PC-9 (cell line): ENCODE measurements at regions not wholly inside any gene's neighbourhood (a gene's known extent, or its start where the extent isn't known, plus 50 kb on each side); places are given as distances from the start of the nearest gene placed in this dataset.

Experiments used
- BruUV-seq: library from RNA; stranded (reverse); fragments of 400-500 nt; replicated peaks from 2 replicates; lab custom pipeline; 2021; lab: Mats Ljungman, UMichigan
- CTCF ChIA-PET: fragments of 300-600 bp; sonication (Branson Sonifier 250); formaldehyde crosslinking; loops from one replicate; lab custom pipeline; 2022; ENCODE audit warnings: antibody characterized with exemption; lab: Charles Lee
- POLR2A ChIA-PET: fragments of 300-600 bp; sonication (Branson Sonifier 250); formaldehyde crosslinking; loops from one replicate; lab custom pipeline; 2022; ENCODE audit warnings: antibody characterized with exemption; ENCODE audit not compliant: unreplicated experiment; lab: Charles Lee
- DNase-seq, 2 experiments: peaks; one replicate each; pipeline versions ENCODE4 v3.0.0 to v3.0.0-alpha.2; 2015 to 2022; ENCODE audit warnings: mixed read lengths in 1 of 2
- H2AFZ ChIP-seq: fragments of 200-600 bp; sonication (generic); 2 replicates; pipeline ENCODE4 v1.8.1; 2017; ENCODE audit warnings: antibody characterized with exemption
- H3F3A ChIP-seq: fragments of 200-600 bp; sonication (generic); 2 replicates; pipeline ENCODE4 v1.8.1; 2017; ENCODE audit warnings: antibody characterized with exemption, mild to moderate bottlenecking, low read depth; ENCODE audit not compliant: insufficient read depth
- H3K27ac ChIP-seq: fragments of 200-600 bp; sonication (generic); 2 replicates; pipeline ENCODE4 v1.6.1; 2016; ENCODE audit warnings: mixed run types
- H3K27me3 ChIP-seq: fragments of 200-600 bp; sonication (generic); 2 replicates; pipeline ENCODE4 v1.6.1; 2016; ENCODE audit warnings: low read depth, mixed run types; ENCODE audit not compliant: insufficient read depth
- H3K36me3 ChIP-seq: fragments of 200-600 bp; sonication (generic); 2 replicates; pipeline ENCODE4 v1.6.1; 2016; ENCODE audit warnings: low read depth, mixed run types
- H3K4me1 ChIP-seq: fragments of 200-600 bp; sonication (generic); replicated peaks from 2 replicates; pipeline ENCODE4 v1.6.1; 2016; ENCODE audit warnings: mixed run types; ENCODE audit not compliant: insufficient read depth
- H3K4me2 ChIP-seq: fragments of 200-600 bp; sonication (generic); 2 replicates; pipeline ENCODE4 v1.6.1; 2017; ENCODE audit warnings: mixed run types
- H3K4me3 ChIP-seq: fragments of 200-600 bp; sonication (generic); 2 replicates; pipeline ENCODE4 v1.6.1; 2016; ENCODE audit warnings: mixed run types
- H3K79me2 ChIP-seq: fragments of 200-600 bp; sonication (generic); 2 replicates; pipeline ENCODE4 v1.6.1; 2017; ENCODE audit warnings: low read depth, mixed run types
- H3K9me2 ChIP-seq: fragments of 200-600 bp; sonication (generic); 2 replicates; pipeline ENCODE4 v1.8.1; 2017; ENCODE audit warnings: mild to moderate bottlenecking; ENCODE audit not compliant: insufficient read depth
- H3K9me3 ChIP-seq: fragments of 200-600 bp; sonication (generic); 2 replicates; pipeline ENCODE4 v1.8.1; 2016; ENCODE audit warnings: low read depth; ENCODE audit not compliant: insufficient read depth
- H4K20me1 ChIP-seq: fragments of 200-600 bp; sonication (generic); 2 replicates; pipeline ENCODE4 v1.8.1; 2017; ENCODE audit not compliant: insufficient read depth
- EZH2 ChIP-seq: fragments of 200-600 bp; sonication (generic); IDR thresholded peaks from 2 replicates; pipeline ENCODE4 v1.8.0; 2017; ENCODE audit warnings: antibody characterized with exemption, low read depth
- intact Hi-C: fragments of 100-400 bp; cut with micrococcal nuclease; formaldehyde crosslinking; loops from one replicate; pipeline ENCODE4 v1.10.0; 2022; ENCODE audit not compliant: unreplicated experiment
- TF ChIP-seq, protein P1 (sequence below): fragments of 200-600 bp; sonication (generic); conservative IDR thresholded peaks from 2 replicates; pipeline ENCODE4 v1.6.1; 2017; ENCODE audit warnings: mixed run types, antibody characterized with exemption, mild to moderate bottlenecking, moderate library complexity

DNA sequence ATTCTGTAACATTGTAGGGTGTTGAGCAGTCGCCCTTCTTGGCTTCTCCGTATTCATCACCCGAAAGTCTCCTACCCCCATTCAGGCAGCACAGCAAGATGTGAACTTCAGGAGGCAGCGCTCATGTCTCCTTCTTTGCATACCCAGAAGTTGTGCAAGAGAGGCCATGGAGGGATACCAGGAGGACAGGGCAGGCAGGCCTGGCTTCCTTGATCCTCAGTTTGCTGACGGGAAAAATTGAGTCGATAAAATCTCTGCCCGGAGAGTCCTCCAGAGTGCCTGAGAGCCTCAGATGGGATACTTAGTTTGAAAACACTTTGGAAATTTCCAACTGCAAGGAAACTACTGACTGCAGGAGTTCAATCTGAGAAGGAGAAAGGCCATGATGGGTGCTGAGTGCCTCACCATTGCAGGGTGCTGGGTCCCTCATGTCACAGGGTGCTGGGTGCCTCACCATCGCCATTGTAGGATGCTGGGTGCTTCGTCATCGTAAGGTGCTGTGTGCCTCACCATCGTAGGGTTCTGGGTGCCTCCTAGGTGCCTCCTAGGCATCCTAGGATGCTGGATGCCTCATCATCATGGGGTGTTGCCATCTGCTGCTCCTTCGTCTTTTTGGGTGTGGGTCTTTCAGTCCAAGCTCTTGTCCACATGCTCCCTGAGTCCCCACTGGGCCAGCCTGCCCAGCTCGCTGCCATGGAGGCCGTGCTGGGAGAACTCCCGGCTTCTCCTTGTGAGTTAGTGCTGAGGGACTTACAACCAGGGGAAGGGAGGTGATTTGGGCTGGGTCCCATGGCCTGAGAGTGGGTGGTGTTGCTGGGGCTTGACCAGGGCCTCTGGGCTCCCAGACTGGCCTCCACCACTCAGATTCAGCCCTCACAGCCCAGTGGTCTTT lies 162.4 kb downstream of the DDX1 start:
- Histone ChIP-seq H4K20me1 (no peaks in the 10 kb centered on the region), H3K9me2 (no peaks in the 10 kb centered on the region), H2AFZ (no peak overlapping the region), H3K4me3 (no peak overlapping the region), H3K9me3 (no peaks in the 10 kb centered on the region), H3K27me3 (peaks cover 96% of the 10 kb centered on the region), H3K36me3 (no peaks in the 10 kb centered on the region), H3K4me2 (no peak overlapping the region), H3K79me2 (no peaks in the 10 kb centered on the region), H3K4me1 (no peaks in the 10 kb centered on the region), H3K27ac (no peak overlapping the region), H3F3A (no peaks in the 10 kb centered on the region)
- no peak for TF ChIP-seq EZH2
- TF ChIP-seq, protein P1, sequence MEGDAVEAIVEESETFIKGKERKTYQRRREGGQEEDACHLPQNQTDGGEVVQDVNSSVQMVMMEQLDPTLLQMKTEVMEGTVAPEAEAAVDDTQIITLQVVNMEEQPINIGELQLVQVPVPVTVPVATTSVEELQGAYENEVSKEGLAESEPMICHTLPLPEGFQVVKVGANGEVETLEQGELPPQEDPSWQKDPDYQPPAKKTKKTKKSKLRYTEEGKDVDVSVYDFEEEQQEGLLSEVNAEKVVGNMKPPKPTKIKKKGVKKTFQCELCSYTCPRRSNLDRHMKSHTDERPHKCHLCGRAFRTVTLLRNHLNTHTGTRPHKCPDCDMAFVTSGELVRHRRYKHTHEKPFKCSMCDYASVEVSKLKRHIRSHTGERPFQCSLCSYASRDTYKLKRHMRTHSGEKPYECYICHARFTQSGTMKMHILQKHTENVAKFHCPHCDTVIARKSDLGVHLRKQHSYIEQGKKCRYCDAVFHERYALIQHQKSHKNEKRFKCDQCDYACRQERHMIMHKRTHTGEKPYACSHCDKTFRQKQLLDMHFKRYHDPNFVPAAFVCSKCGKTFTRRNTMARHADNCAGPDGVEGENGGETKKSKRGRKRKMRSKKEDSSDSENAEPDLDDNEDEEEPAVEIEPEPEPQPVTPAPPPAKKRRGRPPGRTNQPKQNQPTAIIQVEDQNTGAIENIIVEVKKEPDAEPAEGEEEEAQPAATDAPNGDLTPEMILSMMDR, result no peak
- BruUV-seq, result no TSS peak
- POLR2A ChIA-PET, result no interaction called here
- CTCF ChIA-PET, result no interaction called here
- DNase-seq, result no peak
- intact Hi-C loops, result no loop called here

DNA sequence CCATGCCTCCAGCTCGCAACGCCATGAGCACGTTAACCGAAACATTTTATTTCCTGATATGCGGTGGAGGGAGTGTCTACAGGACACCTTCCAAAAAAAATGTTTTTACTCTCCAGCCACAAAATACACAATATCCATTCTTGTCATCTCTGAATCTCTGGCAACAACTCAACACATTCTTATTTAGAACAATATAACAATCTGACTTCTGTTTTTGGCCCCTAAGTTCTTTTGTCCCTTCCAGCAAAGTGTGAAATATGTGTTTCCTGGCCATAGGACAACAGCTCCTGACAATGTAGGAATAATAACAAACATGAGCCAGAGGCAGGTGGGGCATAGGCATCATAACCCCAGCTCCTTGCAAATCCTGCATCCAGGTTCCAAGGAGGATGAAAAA lies 163.0 kb downstream of the DDX1 start:
- Histone ChIP-seq H3K4me1 (no peaks in the 10 kb centered on the region), H3K9me2 (no peaks in the 10 kb centered on the region), H3K4me2 (no peak overlapping the region), H2AFZ (no peak overlapping the region), H4K20me1 (no peaks in the 10 kb centered on the region), H3K27ac (no peak overlapping the region), H3K36me3 (no peaks in the 10 kb centered on the region), H3K79me2 (no peaks in the 10 kb centered on the region), H3K4me3 (no peak overlapping the region), H3K27me3 (peaks cover 95% of the 10 kb centered on the region), H3F3A (no peaks in the 10 kb centered on the region), H3K9me3 (no peaks in the 10 kb centered on the region)
- TF ChIP-seq, protein P1, result no peak
- TF ChIP-seq EZH2, result no peak
- CTCF ChIA-PET, result no interaction called here
- no TSS peak for BruUV-seq
- POLR2A ChIA-PET, result no interaction called here
- DNase-seq, result no peak
- intact Hi-C loops, result no loop called here

DNA sequence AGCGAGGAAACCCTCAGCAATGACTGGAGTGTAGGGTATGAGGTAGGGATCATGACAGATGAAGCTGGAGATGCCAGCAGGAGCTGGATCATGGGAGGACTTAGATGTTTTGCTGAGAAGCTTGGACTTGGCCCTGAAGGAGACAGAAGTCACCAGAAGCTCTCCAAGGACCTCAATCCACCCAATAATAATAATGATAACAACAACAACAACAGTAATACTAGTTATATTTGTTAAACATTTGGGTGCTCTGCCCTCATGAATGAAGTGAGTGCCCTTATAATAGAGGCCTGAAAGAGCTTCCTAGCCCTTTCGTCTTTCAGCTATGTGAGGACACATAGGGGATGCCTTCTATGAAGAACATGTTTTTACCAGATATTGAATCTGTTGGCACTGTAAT lies 163.9 kb downstream of the DDX1 start:
- DNase-seq, result no peak
- peaks cover 94% of the 10 kb centered on the region for H3K27me3 ChIP-seq
- no peaks in the 10 kb centered on the region for H3K79me2 ChIP-seq
- no peaks in the 10 kb centered on the region for H3K4me1 ChIP-seq
- no peaks in the 10 kb centered on the region for H3K9me2 ChIP-seq
- ChIA-PET POLR2A (no interaction called here), CTCF (no interaction called here)
- no peaks in the 10 kb centered on the region for H3F3A ChIP-seq
- H3K9me3 ChIP-seq, result no peaks in the 10 kb centered on the region
- no TSS peak for BruUV-seq
- no peak overlapping the region for H3K4me2 ChIP-seq
- intact Hi-C loops, result no loop called here
- H3K4me3 ChIP-seq, result no peak overlapping the region
- H3K27ac ChIP-seq, result no peak overlapping the region
- TF ChIP-seq, protein P1, result no peak
- no peak for TF ChIP-seq EZH2
- no peaks in the 10 kb centered on the region for H4K20me1 ChIP-seq
- H3K36me3 ChIP-seq, result no peaks in the 10 kb centered on the region
- H2AFZ ChIP-seq, result no peak overlapping the region
